Fibroblast of skin of left quadriceps (primary cell): ENCODE measurements at regions not wholly inside any gene's neighbourhood (a gene's known extent, or its start where the extent isn't known, plus 50 kb on each side); places are given as distances from the start of the nearest gene placed in this dataset.

Experiments used
- DNase-seq, 2 experiments: peaks; one replicate each; pipeline ENCODE4 v3.0.0-alpha.2; 2013; ENCODE audit warnings: low read depth in 2 of 2

DNA sequence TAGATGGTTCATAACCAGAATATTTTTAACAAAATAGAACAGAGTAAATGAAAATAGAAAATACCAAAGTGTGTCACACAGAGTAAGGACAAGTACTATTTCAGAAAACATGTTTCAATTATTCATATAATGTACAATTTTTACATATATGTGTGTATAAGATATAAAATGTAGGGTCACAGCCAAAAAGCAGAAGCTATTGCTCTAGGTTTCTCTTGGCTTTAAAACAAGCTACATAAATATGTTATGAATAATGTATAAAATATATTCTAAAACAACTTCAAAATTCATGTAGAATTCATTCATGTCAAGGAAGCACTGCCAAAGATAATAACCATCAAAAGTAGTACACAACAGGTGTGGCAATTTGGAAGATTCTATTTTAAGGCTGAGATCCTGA lies 218.2 kb downstream of the TTC32 start:
- no peak for DNase-seq

DNA sequence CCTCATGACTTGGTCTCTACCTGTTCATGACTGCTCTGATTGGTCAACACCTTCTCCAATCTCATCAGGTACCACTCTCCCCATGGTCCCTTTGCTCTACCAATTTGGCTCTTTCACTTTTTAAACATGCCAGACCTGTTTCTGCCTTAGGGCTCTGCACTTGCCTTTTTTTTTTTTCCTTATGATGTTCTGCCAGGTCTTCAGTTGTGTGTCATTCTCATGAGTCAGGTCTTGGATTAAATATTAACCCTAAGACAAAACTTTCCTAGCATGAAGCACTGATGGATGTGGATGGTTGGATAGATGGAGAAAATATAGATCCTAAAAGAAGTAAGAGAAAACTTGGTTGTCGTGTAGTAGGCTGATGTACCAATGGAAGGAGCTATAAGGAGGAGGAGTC lies 219.3 kb downstream of the TTC32 start:
- DNase-seq: no peak

DNA sequence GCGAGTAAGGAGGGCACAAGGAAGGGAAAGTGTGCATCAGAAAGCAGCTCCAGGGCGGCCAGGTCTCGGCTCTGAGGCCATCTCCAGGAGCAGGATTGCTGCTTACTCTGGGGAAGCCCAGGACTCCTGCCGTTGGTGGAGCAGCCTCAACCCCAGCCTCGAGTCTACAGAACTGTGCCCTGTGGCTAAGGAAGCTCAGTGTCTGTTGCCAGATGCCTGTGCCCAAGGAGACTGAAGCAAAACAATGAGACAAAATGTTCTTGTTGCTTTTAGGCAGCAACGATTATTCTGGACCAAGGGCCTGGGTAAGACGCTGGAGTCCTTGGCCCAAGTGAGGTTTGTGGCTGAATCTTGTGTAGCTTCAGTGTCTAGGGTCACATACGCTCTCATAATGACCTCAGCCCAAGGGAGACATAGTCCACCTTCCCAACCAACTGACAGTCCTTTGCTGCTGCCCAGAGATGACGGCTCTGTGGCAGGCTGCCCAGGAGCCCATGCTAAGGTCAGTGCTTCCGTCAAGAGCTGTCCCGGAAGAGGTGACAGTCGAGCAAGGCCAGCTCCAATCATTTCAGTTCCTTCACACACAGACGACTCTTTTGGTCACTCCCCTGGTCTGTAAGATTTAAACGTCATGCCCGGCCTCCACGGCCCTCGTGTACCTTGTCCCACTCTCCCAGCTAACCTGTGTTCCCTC lies 223.8 kb downstream of the TTC32 start:
- no peak for DNase-seq

DNA sequence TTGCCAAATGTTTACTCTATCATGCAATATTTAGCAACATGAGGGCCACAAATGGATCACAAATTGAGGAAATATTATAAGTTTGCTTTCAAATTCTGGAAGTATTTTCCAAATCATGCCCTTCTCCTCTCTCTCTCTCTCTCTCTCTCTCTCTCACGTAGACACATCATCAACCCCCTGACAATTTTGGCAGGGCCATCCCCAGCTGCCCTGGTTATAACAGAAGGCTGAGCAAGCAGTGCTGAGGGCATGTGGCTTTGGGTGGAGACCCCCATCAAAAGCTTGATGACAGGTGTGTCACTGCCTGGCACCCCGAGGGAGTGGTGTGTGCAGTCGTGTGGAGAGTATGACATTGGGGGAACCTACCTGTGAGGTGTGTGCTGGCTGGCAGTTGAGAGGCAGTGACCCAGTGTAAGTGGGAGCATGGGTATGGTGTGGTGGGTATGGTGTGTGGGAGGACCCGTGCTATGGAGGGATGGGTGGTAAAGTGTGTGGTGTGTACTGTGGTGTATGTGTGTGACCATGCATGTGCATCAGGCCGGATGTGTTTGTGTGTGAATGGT lies 224.5 kb downstream of the TTC32 start:
- no peak for DNase-seq

DNA sequence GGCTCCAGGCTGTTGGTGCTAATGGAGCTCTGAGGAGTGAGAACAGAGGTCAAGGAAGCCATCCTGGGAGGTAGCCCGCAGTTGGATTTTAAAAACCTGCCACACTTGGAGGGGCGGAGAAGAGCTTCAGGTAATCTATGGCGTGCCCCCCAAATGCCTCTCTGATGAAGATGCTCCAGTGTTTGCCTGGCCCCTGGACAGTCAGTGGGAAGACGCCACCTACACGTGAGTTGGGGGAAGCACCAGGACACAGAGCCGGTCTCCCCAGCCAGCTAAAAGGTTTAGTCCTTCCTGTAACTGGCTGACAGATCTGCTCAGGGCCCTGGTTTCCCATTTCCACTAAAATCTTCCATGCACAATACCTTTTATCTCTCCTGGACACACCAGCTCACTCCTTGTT lies 225.0 kb downstream of the TTC32 start:
- no peak for DNase-seq

DNA sequence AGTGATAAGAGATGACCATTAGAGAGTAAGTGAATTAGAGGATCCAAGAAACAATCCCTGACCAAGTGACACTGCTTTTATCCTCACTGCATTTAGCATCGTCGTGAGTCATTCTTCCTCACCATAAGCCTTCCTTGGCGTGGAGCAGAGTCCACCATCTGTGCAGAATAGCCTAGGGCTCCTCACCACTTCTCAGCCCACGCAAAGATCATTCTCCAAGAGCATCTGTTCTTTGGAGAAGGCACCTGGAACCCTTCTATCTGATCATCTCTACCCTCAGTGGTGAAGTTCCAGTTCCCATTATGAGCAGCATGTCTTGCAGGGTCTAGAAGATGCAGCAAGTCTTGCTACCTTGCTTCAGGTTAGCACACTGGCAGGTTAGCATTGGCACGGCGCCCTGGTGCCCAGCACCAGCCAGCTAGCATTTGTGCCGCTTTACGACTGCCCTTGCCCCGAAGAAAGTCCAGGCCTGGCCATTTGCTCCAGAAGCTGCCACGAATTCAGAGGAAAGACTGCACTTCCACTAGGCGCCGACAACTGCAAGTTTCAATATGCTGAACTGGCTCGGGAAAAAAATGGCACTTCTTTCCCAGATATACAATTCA lies 225.8 kb downstream of the TTC32 start:
- no peak for DNase-seq

DNA sequence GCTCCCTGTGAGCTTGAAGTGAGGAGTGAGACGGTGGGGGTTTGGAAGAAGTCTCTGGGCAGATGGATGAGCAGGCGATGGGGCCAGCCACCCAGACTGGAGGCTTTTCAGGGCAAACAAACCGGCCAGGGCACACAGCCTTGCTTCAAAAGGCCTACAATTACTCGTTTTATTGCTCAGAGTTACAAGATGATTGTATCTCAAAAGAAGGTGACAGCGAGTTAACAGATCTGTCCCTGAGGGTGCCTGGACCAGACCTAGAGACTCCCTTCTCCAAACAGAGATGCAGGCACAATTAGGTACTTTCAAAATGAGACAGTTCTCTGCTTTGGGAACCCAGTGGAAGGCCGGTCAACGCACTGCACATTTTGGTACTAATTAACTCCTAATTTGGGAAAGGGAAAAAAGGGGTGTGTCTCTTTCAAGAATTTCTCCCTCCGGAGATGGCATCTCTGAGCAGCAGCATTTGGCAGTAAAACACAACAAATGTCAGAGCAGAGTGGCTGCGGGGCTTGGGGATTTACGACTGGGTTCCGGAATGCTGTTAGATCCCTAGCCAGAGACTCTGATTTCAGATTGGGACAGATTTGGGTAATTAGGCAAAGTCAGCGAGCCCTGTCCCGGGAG lies 226.7 kb downstream of the TTC32 start:
- no peak for DNase-seq

DNA sequence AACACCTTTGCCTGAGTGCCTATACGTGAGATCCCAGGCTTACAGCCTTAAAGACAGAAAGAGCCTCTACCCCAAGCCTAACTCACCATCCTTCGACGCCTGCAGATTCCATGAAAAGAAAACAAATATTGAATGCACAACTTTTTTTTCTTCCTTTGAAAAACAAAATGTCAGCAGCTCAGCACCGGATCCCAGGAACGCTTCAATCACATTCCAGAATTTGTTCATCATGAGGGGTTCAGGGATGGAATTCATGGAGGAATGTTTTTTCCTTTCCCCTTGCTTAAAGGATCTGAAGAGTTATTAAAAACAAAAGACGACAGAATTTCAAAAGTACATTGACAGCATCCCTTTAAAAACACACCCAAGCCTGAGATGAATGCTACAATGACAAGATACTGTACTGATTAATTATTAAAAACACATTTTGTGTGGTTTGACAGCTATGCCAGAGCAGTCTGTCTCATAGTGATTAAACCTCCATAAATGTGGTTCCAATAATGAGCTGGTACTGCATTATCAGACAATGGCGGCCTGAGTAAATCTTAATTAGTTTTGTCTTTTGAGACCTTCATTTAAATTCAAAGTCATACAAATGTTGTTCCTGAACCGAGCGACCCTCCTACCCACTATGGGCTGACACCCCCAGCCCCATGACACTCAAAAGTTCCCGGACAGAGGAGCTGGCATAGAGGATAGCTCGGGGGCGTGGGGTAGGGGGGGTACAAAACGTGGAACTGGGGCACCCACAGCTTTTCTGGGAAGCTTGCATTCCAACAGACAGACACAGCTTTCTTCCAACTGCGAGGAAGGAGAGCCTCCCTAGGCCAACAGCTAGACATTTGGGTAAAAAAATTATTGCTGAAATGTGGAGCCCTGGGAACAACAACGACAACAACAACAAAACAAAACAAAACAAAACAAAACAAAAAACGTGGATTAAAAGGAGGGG lies 227.5 kb downstream of the TTC32 start:
- peak; percentile 82 to 83 for DNase-seq

DNA sequence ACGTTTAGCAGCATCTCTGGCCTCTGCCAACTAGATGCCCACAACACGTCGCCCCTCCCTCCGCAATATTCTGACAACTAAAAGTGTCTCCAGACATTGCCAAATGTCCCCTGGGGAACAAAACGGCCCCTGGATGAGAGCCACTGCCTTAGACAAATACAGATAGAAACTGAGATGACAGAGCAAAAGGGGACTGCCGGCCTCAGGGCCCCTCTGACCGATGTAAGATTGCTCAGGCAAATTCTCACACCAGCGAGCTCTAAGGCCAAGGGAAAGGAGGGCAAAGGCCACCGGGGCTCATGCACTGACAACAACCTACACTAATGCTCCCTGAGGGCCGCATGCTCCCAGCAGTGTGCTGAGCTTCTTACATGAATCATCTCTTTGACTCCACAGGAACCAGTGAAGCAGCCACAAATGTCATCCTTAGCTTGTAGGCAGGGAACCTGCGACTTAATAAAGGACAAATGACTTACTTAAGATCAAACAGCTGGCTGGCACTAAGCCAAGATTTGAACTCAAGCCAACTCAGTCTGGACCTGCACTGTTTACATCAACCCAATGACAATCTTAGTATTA lies 228.5 kb downstream of the TTC32 start:
- DNase-seq: no peak

DNA sequence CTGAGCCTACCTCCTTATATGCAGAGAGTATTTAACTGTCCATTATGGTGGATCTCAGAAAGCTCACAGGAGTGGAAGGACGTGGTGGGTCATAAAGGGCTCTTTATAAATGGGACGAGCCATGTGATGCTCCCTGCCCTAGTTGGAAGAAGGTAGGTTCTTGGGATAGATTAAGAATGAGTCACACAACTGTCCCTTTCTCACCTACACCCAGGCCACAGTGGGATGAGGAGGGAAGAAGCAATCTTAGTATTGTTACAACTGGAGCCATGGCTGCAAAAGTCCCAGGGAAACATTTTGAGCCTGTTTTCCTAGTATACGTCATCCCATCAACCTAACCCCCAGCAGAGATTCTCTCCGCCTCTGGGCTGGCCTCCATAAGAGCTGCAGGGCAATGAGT lies 229.9 kb downstream of the TTC32 start:
- no peak for DNase-seq

DNA sequence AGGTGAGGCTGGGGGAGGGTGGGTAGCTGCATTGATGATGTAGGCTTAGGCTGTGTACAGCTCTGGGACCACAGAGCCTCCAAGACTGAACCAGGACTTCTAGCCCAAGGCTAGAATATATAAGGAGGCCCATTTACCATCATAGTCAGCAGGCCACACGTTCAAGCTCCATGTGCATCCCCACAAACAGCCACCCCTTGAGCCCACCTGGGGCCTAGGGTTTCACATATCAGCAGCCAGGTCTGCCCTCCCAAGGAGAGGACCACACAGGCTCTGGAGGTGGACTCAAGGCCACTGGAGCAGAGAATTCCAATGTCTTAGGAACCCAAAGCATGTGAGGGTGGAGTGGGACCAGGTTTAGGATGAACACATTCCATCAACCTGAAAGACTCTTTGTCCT lies 230.5 kb downstream of the TTC32 start:
- no peak for DNase-seq

DNA sequence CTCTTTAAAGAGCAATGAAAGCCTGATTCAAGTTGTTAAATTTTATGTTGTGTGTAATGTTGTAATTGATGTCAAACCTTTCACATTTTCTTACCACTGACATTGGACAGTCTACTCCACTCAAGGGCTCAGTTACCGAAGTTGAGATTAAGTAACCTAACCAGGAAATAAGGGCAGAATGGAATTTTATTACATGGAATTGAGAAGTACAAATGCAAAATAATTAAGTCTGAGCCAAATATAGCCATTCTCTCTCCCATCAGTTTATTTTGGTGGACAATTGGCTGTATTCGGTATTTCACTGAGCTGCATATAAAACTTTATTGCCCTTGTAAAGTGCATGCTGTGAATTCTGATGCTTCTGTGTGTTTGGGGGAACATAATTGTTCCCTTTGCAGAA lies 231.5 kb downstream of the TTC32 start:
- DNase-seq: no peak

DNA sequence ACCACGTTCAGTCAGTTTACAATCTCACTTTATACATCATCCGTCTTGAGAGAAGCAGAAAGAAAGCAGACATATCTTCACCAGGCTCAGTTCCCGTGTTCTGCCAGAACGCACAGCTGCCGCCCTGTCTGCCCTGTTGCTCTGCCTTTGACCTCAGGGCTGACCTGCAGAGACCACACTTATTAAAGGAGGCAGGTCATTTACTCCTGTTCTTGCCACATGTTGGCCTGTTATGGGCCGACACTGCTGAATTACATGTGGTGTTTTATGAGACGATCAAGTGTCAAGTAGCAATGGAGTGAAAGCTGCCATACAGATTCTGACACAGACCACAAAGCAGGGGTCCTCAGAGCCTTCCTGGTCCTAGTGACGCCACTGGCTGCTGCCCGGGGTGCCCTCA lies 232.2 kb downstream of the TTC32 start:
- no peak for DNase-seq

DNA sequence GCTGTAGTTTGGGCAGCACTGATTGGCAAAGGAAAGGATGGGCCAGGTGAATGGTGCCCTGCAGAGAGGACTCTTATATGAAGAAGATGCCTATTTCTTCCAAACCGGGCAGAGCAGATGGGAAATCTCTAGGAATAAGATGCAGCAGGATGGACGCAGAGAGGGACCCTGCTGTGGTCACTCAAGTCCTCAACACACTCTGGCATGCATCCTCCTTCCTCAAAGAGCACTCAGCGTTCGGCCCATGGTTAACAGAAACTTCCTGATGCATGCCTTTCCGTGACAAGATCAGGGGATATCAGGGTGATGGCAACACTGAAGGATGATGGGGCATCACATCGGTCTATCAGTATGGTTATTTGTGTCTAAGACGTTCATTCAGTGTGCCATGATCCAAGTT lies 232.7 kb downstream of the TTC32 start:
- DNase-seq: no peak

DNA sequence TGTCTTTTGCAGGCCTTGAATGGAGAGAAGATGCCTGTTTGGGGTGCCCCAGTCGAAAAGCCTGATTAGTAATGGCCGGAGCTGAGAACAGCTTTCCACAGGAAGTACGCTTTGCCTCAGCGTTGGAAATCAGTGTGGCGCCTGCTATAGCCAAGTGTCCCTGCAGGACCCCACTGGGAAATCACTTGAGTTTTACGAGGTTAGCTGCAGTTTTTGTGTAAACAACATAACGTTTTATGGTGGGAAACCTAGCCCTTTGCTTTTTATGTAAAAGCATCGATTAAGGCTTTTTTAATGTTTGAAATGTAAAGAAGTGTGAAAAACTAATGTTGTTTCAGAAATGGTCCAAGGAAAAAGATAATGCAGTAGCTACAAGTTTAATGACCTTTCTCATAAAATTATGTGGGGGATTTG lies 234.2 kb downstream of the TTC32 start:
- DNase-seq: no peak

DNA sequence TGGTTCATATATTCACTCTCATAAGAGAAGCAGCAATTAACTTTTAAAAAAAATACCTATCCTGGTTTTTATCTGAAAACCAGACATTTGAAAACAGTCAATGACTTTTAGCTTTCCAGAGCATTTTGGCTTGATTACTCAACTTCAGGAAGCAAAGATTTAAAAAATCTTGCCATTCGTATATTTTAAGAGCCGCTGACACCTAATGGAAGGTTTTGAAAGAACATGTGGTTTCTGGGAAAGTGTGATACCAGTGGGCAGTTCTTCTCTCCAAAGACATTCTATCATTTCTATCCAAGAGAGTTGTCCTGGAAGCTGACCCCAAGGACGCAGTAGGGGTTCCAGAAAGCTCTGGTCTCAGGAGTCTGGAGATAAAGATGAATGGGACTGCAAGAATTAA lies 234.7 kb downstream of the TTC32 start:
- no peak for DNase-seq

DNA sequence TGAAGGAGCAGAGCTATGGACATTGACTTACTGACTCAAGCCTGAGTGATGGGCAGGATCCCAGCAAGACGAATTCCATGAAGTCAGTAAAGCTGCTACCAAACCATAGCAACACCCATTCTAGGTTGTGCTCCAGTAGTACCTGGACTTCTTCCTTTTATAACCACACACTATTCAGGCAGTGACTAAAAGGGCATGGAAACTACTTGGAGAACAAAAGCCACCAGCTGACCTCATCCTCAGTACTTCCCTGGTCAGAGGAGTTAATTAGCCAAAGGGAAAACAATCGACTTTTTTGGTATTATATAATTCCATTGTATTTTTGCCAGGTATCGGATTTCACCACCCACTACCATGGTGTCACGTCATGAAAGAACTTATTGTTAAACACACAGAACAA lies 237.1 kb downstream of the TTC32 start:
- DNase-seq: no peak

DNA sequence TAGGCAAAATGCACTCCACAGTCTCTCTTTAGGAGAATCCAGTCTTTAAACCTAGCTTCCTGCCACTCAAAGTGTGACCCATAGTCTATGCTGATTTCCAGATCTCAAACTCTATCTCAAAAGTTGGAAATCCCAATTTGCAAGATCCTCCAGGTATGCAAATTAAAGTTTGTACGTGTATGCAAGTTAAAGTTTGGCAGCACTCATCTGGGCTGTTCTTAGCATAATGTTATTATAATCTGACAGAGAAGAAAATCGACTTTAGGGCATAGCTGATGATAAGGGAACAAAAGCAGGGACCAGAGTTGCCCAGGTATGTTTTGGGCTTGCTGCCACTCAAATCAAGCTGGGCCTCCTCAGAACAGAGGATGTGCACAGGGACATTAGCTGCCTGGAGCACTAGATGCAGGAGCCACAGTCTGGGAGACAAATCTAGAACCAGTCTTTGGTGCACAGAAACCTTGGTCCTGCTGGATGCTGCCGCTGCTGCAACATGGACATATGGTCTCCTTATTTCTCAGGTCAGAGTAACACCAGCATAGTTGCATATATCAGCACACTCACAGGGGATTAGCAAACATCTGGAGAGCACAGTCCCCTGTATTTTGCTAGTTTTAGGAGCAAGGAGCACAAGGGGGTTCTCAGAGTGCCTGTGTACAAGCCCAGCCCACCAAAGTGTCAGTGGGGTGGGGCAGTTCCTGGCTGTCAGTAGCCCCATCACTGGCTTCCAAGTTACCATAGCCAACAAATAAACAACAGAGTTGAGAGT lies 242.6 kb downstream of the TTC32 start:
- no peak for DNase-seq

DNA sequence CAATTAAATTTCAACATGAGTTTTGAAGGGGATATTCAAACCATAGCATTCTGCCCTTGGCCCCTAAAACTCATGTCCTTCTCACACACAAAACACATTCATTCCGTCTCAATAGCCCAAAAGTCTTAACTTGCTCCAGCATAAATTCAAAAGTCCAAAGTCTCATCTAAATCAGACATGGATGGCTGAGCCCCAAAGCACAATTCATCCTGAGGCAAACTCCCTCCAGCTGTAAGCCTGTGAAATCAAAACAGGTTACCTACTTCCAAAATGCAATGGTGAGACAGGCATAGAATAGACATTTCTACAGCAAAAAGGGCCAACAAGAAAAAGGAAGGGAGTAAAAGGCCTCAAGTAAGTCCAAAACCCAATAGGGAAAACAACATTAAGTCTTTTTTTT lies 245.8 kb downstream of the TTC32 start:
- no peak for DNase-seq

DNA sequence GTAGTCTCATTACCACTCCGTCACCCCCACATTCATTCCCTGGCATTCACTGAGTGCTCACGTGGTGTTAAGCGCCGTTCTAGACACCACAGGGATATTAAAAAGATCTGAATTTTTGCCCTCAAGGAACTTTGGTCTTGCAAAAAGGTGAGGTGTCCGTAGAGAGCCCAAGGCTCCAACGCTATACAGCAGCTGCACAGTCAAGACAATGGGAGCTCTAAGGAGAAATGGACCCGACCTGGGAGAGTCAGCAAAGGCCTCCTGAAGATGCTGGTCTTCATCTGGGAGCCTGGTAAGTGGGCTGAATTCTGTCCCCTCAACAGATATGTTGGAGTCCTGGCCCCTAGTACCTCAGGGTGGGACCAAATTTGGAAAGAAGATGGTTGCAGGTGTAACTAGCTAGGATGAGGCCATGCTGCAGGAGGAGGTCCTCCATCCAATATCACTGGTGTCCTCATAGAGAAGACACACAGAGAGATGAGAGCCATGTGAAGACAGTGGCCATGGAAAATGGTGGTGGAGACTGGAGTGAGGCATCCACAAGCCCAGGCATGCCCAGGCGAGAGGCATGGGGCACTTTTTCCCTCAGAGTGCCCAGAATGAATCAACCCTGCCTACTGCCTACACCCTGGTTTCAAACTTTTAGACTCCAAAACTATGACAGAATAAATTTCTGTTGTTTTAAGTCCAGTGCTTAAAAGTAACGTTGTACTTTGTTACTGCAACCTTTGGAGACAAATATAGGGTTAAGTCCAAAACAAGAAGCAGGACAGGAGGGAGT lies 247.3 kb downstream of the TTC32 start:
- no peak for DNase-seq
